Stimulated activated CD8-positive, alpha-beta memory T cell treated with anti-CD3 and anti-CD28 coated beads, Interleukin-15, amount 100 ng/mL, for 4 hours (primary cell): ENCODE measurements at regions not wholly inside any gene's neighbourhood (a gene's known extent, or its start where the extent isn't known, plus 50 kb on each side); places are given as distances from the start of the nearest gene placed in this dataset.
"Not testable (repeated sequence)": the region's sequence is repeated elsewhere in the genome, so short reads cannot be mapped to it uniquely, and the experiment has no call there.

ENCODE experiments used
- DNase-seq, 2 donors: peaks; one replicate each; pipeline ENCODE4 v3.0.0-alpha.2; 2020; ENCODE audit warnings: low read depth in 2 of 2

GRCh38 chr5:89850513-89850865, 559.1 kb downstream of the CETN3 start:
- no peak for DNase-seq

- no peak for DNase-seq
Measured at GRCh38 chr5:89849830-89850512, 559.6 kb downstream of the CETN3 start.

- no peak for DNase-seq
Measured at GRCh38 chr5:89847743-89848142, 561.8 kb downstream of the CETN3 start.

GRCh38 chr5:89844548-89844947, 565.0 kb downstream of the CETN3 start:
- no peak for DNase-seq

- DNase-seq: no peak
Measured at GRCh38 chr5:89842531-89842930, 567.0 kb downstream of the CETN3 start.

GRCh38 chr5:89840906-89841305, 568.6 kb downstream of the CETN3 start:
- no peak for DNase-seq

GRCh38 chr5:89830691-89831090, 578.9 kb downstream of the CETN3 start:
- DNase-seq: no peak

- DNase-seq: no peak
Measured at GRCh38 chr5:89827960-89828359, 581.6 kb downstream of the CETN3 start.

- no peak for DNase-seq
Measured at GRCh38 chr5:89827359-89827758, 582.2 kb downstream of the CETN3 start.

GRCh38 chr5:89826938-89827337, 582.6 kb downstream of the CETN3 start:
- DNase-seq: no peak

GRCh38 chr5:89823046-89823445, 586.5 kb downstream of the CETN3 start:
- DNase-seq: no peak

GRCh38 chr5:89817841-89818240, 591.7 kb downstream of the CETN3 start:
- no peak for DNase-seq

GRCh38 chr5:89816038-89816437, 593.5 kb downstream of the CETN3 start:
- no peak for DNase-seq

- not testable (repeated sequence) for DNase-seq
Measured at GRCh38 chr5:89800735-89801134, 608.8 kb downstream of the CETN3 start.

GRCh38 chr5:89794504-89794903, 615.1 kb downstream of the CETN3 start:
- DNase-seq: not testable (repeated sequence)

GRCh38 chr5:89779734-89780133, 629.8 kb downstream of the CETN3 start:
- DNase-seq: not testable (repeated sequence)

- no peak for DNase-seq
Measured at GRCh38 chr5:89777758-89778157, 631.8 kb downstream of the CETN3 start.

- DNase-seq: no peak
Measured at GRCh38 chr5:89769975-89770374, 639.6 kb downstream of the CETN3 start.

GRCh38 chr5:89759802-89760201, 649.8 kb downstream of the CETN3 start:
- no peak for DNase-seq

GRCh38 chr5:89758146-89758545, 651.4 kb downstream of the CETN3 start:
- DNase-seq: no peak

- DNase-seq: no peak
Measured at GRCh38 chr5:89756955-89757354, 652.6 kb downstream of the CETN3 start.

GRCh38 chr5:89755024-89755423, 654.5 kb downstream of the CETN3 start:
- no peak for DNase-seq

- no peak for DNase-seq
Measured at GRCh38 chr5:89735082-89735481, 674.5 kb downstream of the CETN3 start.

GRCh38 chr5:89733772-89734171, 675.8 kb downstream of the CETN3 start:
- no peak for DNase-seq
